OCI-LY3 (cell line): ENCODE measurements at regions not wholly inside any gene's neighbourhood (a gene's known extent, or its start where the extent isn't known, plus 50 kb on each side); places are given as distances from the start of the nearest gene placed in this dataset.

Experiments used
- CTCF ChIP-seq: fragments of 200-600, 300-600 bp; sonication (generic); IDR thresholded peaks from 2 replicates; pipeline ENCODE4 v1.5.1; 2014; ENCODE audit warnings: antibody characterized with exemption, low read length, low read depth
- EZH2phosphoT487 ChIP-seq: fragments of 200-600 bp; shearing (Covaris generic); IDR thresholded peaks from 2 replicates; pipeline ENCODE4 v1.6.1; 2018; ENCODE audit warnings: antibody characterized with exemption, mixed run types, low read depth

- TF ChIP-seq CTCF (no peak), EZH2phosphoT487 (no peak)
These were observed 269.9 kb downstream of the MEF2C start for GRCh38 chr5:88613051-88613450.
